Prostate gland (tissue), 2 donors: ENCODE measurements at regions not wholly inside any gene's neighbourhood (a gene's known extent, or its start where the extent isn't known, plus 50 kb on each side); places are given as distances from the start of the nearest gene placed in this dataset.

Experiments
- DNase-seq: peaks from one replicate; pipeline ENCODE4 v3.0.0-alpha.2; 2019; ENCODE audit warnings: low spot score
- H3K27ac ChIP-seq, 2 donors: fragments of 200-600 bp; sonication (generic); 2 replicates each; pipeline ENCODE4 v1.5.1; 2017 to 2019
- H3K27me3 ChIP-seq: fragments of 200-600 bp; sonication (generic); replicated peaks from 2 replicates; pipeline ENCODE4 v1.5.1; 2019; ENCODE audit not compliant: insufficient read depth
- H3K36me3 ChIP-seq, 2 donors: fragments of 200-600 bp; sonication (generic); 1 replicate in 1 of 2; 2 replicates in 1 of 2; pipeline versions ENCODE4 v1.5.1 to v1.8.1; 2017 to 2019
- H3K4me1 ChIP-seq: fragments of 200-600 bp; sonication (generic); replicated peaks from 2 replicates; pipeline ENCODE4 v1.5.1; 2019
- H3K4me3 ChIP-seq, 2 donors: fragments of 200-600 bp; sonication (generic); 2 replicates each; pipeline ENCODE4 v1.5.1; 2017 to 2019
- H3K9me3 ChIP-seq: fragments of 200-600 bp; sonication (generic); 2 replicates; pipeline ENCODE4 v1.5.1; 2017
- CTCF ChIP-seq, 4 experiments: fragments of 200-600 bp in 2 of 4; fragments of 450-650 bp in 2 of 4; sonication (generic) in 2 of 4; IDR thresholded peaks; 1 replicate in 3 of 4; 2 replicates in 1 of 4; pipeline ENCODE4 v1.5.1; 2016 to 2019; ENCODE audit warnings: antibody characterized with exemption in 4 of 4, mild to moderate bottlenecking in 2 of 4, moderate library complexity in 2 of 4
- POLR2A ChIP-seq: fragments of 450-650 bp; IDR thresholded peaks from one replicate; pipeline ENCODE4 v1.6.1; 2016; ENCODE audit warnings: antibody characterized with exemption, mild to moderate bottlenecking
- POLR2AphosphoS5 ChIP-seq: sonication (generic); formaldehyde crosslinking; IDR thresholded peaks from one replicate; pipeline ENCODE4 v1.6.1; 2017; ENCODE audit warnings: antibody characterized with exemption
- WGBS: methylation state at CpG from one replicate; pipeline ENCODE4 v1.1.5; 2018; 5-methylcytosine and 5-hydroxymethylcytosine counted together
- intact Hi-C: fragments of 100-400 bp; cut with DNase I; formaldehyde crosslinking; loops from one replicate; pipeline ENCODE4 v1.14.2; 2022

DNA sequence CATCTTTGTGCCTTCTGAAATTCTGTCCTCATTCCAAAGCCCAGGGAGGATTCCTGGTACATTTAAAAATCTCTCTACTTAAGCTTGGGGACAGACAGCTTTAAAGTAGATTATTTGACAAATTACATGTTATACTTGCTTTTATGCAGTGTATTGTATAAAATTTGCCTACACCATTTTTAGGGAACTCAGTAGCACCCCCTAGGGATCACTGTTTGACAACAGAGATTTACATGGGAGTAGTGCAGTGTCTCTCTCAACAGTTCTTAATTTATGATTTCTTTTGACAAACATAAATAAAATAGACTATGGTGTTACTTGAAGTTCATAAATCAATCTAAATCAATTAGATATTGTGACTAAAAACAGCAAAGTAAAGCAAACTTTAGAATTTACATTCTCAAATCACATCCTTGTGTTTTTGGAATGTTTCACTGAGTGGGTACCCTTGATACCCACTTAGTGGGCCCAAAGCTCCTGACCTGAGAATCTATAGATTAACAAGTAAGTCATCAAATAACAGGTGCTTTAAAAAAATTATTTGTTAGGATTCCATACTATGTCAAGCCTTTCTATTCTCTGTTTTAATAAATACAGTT is 428.8 kb downstream of the DYNC2H1 start:
- DNase-seq: no peak
- intact Hi-C loops: no loop called here
- Histone ChIP-seq H3K27me3 (no peaks in the 10 kb centered on the region), H3K4me1 (no peaks in the 10 kb centered on the region), H3K9me3 (no peaks in the 10 kb centered on the region), H3K27ac (no peak overlapping the region), H3K4me3 (no peak overlapping the region), H3K36me3 (no peaks in the 10 kb centered on the region)
- TF ChIP-seq POLR2AphosphoS5: no peak
- peak in 1 of 4 experiments; percentile 8 for TF ChIP-seq CTCF (IDR thresholded peaks at IDR 0.05)
- TF ChIP-seq POLR2A: no peak

DNA sequence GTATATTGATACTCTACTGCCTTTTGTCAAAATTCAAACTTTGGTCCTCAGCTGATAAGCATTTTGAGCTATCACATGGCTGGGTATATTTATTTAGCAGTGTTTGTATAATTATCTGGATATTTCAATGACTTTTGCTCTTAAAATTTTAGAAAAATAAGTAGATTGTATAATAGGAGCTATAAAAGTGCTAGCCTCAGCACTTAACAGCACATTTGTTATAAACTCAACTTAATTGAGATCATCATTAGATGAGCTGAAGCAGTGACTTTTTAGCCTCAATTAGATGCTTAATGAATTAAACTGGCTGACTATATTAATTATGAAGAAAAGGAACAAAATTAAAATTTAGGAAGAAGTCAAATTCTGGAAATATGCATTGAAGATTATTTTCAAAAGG is 429.9 kb downstream of the DYNC2H1 start:
- Histone ChIP-seq H3K4me1 (no peaks in the 10 kb centered on the region), H3K36me3 (no peaks in the 10 kb centered on the region), H3K27me3 (no peaks in the 10 kb centered on the region), H3K27ac (no peak overlapping the region), H3K9me3 (no peaks in the 10 kb centered on the region), H3K4me3 (no peak overlapping the region)
- TF ChIP-seq POLR2AphosphoS5: no peak
- no peak for TF ChIP-seq POLR2A
- TF ChIP-seq CTCF (IDR thresholded peaks at IDR 0.05): no peak
- intact Hi-C loops: no loop called here
- no peak for DNase-seq

GRCh38 chr11:103541186-103541795 is 432.1 kb downstream of the DYNC2H1 start:
- intact Hi-C loops: no loop called here
- no peak for DNase-seq
- Histone ChIP-seq H3K27me3 (no peaks in the 10 kb centered on the region), H3K27ac (no peak overlapping the region), H3K4me3 (no peak overlapping the region), H3K4me1 (no peaks in the 10 kb centered on the region), H3K36me3 (no peaks in the 10 kb centered on the region), H3K9me3 (no peaks in the 10 kb centered on the region)
- WGBS: 51% methylated on average over 4 of the region's 4 CpGs
- TF ChIP-seq CTCF (IDR thresholded peaks at IDR 0.05) (no peak), POLR2A (no peak), POLR2AphosphoS5 (no peak)

DNA sequence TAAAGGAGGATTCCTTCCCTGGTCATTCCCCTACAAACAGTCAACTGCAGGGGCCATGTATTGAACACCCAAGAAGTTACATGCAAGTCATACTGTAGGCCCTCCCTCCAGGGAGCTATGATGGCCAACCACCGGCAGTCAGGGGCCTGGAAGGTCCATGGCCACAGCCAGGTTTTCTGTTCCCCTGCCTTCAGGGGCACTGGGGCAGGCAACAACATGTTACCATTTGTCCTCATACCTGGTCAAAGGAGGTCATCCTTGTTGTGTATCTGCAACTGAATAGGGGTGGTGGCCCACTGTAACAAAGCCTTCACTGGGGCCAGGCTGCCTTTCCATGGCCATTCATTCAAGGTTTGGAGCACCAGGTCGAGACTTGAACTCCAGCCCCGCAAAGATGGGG is 433.6 kb downstream of the DYNC2H1 start:
- intact Hi-C loops: no loop called here
- TF ChIP-seq POLR2A (no peak), POLR2AphosphoS5 (no peak), CTCF (IDR thresholded peaks at IDR 0.05) (no peak)
- no peak overlapping the region for H3K4me3 ChIP-seq
- H3K4me1 ChIP-seq: no peaks in the 10 kb centered on the region
- no peaks in the 10 kb centered on the region for H3K36me3 ChIP-seq
- H3K9me3 ChIP-seq: no peaks in the 10 kb centered on the region
- no peak for DNase-seq
- no peaks in the 10 kb centered on the region for H3K27me3 ChIP-seq
- no peak overlapping the region for H3K27ac ChIP-seq
- WGBS: 89% methylated on average over 3 of the region's 3 CpGs

DNA sequence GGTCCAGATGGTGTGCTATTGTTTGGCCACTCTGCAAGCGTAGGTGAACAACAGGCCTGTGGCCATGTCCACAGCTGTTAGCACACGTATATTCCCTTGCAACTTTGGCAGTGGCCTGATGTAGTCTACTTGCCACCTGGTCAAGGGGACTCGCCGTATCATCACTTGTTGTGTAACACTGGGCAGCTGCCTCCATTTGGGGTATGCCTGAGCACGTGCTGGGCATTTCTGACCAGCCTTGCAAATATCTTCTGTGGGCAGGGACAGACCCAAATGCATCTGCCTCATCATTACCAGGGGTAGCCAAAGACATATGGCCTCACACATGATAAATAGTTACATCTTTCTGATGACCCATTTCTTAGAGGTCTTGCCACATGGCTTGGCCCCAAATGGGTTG is 434.2 kb downstream of the DYNC2H1 start:
- DNase-seq: no peak
- H3K4me1 ChIP-seq: no peaks in the 10 kb centered on the region
- H3K36me3 ChIP-seq: no peaks in the 10 kb centered on the region
- no peaks in the 10 kb centered on the region for H3K9me3 ChIP-seq
- H3K4me3 ChIP-seq: no peak overlapping the region
- intact Hi-C loops: no loop called here
- no peaks in the 10 kb centered on the region for H3K27me3 ChIP-seq
- 85% methylated on average over 5 of the region's 5 CpGs for WGBS
- no peak for TF ChIP-seq CTCF (IDR thresholded peaks at IDR 0.05)
- no peak for TF ChIP-seq POLR2A
- TF ChIP-seq POLR2AphosphoS5: no peak
- H3K27ac ChIP-seq: no peak overlapping the region
